ENCODE measurements at regions not wholly inside any gene's neighbourhood (a gene's known extent, or its start where the extent isn't known, plus 50 kb on each side); places are given as distances from the start of the nearest gene placed in this dataset.

DNA sequence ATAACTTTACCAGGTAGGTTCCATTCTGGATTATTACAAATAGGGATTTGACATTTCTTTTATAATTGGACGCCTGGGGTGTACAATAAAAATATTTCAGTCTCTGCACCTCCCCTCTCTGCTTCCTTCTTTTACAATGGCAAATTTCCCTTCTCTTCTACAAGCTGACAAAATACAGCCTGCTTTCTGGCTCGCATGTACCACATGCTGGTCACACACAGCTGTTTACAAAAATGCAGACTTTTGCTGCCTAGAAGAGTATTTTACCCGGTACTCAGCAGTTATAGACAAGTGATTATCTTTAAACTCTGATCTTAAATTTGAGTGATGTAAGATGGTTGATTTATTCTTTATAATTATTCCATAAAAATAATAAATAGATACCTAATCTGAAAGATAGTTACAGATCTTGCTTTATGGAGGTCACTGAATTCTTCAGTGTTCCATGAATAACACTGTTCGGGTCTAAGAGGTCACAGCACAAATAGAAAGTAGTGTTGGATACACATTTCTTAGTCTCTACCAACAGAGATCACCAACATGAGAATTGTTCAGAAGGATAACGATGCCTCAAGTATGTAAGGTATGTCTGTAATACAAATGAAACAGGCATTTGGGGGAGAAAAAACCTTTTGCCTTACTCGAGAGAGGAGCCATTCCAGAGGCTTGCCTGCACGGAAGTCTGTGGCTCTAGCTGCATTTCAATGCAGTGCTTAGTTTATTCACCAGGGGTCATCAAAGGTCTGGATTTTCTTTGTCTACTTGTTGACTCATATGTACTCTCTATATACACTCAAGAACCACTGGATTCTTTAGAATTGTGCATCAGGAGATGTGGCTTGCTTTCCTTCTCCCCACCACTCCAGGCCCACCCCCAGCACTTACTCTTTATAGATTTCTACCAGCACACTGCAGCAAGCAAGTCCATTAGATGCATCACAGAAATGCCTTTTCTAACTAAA, 206.6 kb upstream of the RFX3 start:
- DNase-seq, result no peak

DNA sequence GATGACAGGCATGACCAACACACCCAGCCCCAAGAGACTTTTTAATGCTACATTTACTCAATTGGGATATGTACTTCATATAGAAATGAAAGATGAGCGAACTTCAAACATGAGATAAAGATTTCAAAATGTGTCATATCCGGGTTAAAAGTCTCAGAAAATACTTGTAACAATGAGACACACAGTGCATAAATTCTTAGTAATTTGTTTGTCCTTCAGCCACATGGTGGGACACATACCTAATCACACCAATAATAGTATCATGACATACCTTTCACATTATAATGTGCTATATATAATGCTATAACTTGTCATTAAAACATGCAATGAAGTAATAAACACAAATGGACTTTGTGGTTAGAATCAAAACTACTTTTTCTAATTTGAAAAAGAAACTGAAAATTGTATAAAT, 204.7 kb upstream of the RFX3 start:
- DNase-seq, result no peak

GRCh38 chr9:3721096-3721495, 195.3 kb upstream of the RFX3 start:
- no peak for DNase-seq

DNA sequence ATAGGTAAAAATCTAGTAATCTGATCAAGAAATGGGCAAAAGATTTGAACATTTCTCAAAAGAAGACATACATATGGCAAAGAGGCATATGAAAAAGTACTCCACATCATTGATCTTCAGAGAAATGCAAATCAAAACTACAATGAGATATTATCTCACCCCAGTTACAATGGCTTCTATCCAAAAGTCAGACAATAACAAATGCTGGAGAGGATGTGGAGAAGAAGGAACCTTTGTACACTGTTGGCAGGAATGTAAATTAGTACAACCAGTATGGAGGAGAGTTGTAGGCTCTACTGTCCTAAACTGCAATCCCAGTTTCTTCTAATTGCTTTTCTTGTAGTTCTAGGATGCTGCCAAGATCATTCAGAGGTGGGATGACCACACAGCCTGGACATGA, 193.5 kb upstream of the RFX3 start:
- no peak for DNase-seq

DNA sequence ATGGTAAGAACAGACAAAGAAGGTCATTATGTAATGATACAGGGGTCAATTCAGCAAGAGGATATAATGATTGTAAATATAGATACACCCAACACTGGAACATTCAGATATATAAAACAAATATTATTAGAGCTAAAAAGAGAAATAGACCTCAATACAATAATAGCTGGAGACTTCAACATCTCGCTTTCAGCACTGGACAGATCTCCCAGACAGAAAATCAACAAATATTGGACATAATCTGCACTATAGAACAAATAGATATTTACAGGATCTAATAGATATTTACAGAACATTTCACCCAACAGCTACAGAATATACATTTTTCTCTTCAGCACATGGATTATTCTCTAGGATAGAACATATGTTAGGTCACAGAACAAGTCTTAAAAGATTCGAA, 190.6 kb upstream of the RFX3 start:
- DNase-seq, result no peak

DNA sequence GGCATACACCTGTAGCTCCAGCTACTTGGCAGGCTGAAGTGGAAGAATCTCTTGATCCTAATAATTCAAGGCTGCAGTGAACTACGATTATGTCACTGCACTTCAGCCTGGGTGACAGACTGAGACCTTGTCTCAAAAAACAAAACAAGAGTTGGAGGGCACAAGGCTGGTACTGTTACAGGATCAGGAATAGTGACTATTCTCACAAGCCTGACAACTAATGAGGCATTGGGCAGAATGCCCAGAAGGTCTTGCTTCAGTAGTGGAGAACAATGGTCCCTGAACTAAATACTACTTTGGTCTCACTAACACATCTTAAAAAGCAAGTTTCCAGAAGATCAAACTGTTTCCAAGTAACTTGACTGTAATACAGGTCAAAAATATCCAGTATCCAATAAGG, 182.9 kb upstream of the RFX3 start:
- DNase-seq, result no peak

DNA sequence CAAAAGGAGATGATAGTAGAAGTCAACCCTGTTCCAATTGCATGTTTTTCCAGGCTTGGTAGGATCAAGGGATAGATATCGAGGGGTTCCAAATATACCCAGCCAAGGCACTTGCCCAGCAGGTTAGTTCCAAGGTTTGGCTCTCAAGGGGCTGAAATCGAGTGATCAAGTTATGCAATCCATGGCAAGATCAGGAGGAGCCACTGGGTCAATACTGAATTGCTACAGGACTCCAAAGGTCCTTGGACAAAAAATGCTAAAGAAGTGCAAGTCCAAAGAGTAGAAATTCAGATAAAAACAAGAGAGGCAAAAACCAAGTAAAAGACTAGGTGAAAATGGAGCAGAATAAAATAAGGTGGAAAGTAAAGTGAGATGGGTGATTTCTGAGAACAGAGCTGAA, 179.1 kb upstream of the RFX3 start:
- no peak for DNase-seq

GRCh38 chr9:3700772-3701171, 175.0 kb upstream of the RFX3 start:
- DNase-seq, result no peak

- DNase-seq, result no peak
These were observed 174.1 kb upstream of the RFX3 start for GRCh38 chr9:3699883-3700282.

DNA sequence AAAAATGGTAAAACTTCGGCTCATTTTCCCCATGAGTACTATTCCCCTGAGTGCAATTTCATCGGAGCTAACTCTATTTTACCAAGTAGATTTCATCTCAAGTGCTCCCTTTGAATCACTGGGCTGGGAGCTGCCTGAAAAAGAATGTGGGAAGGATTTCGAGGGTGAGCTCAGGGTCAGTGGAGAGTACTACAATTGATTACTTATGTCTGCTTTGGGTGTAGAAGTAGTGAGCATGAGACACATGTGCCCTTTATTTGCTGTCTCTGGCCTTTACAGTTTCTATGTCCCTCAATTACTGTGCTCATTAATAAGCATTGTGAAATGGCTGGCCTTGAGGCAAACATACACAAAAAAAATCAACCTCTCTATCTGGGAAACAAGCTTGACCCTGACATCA, 172.7 kb upstream of the RFX3 start:
- no peak for DNase-seq

DNA sequence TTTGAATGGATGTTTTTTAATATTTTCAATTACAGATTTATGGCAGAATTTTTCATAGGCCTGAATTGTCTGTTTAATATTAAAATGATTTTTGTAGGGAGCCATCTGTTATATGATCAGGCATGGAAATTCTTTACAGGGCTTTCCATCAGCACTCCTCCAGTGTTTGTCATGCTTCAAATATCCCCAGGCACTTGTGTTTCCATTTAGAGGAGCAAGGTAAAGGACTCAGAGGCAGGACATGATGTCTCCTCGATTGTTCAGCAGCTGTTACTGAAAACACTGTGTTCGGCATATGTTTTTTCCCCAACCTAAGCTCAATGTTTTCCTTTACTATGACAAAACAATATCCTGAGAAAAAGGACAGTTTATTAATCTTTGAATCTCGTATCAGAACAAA, 172.3 kb upstream of the RFX3 start:
- no peak for DNase-seq

- no peak for DNase-seq
These were observed 170.6 kb upstream of the RFX3 start for GRCh38 chr9:3696368-3696767.

DNA sequence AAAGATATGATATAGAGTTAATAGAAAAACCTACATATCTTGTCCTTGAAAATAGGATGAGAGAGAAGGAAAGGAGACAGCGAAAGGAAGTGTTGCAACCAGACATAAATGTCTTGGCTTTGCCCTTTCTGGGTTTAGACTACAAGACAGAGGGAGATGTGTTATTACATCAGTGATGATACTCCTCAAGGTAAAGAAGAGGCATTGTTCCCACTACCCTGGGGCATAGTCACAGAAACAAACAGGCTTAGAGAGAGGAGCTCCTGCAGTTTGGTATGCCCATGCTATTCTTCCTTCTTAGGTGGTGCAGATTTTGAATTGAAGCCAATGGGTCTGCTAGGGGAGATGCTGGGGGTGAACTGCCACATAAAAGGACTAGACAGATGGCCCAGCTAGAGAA, 166.8 kb upstream of the RFX3 start:
- no peak for DNase-seq

- no peak for DNase-seq
These were observed 163.8 kb upstream of the RFX3 start for GRCh38 chr9:3689555-3689954.

DNA sequence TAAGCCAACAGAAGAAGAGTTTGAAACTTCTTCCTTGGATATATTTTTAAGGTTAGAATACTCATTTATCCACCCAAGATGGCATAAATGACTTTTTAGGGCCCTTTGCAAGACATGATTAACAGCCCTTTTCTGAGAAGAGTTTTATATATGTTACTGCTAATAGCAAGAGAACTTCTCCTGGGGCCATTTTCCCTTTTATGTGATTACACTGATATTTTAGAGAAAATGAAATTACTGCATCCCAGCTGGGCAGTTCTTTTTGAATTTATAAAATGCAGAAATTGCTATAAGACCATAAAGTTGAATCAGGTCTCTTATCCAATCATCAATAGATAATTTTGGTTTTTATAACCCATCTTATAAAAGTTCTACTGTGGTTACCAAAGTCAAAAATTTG, 161.3 kb upstream of the RFX3 start:
- no peak for DNase-seq

DNA sequence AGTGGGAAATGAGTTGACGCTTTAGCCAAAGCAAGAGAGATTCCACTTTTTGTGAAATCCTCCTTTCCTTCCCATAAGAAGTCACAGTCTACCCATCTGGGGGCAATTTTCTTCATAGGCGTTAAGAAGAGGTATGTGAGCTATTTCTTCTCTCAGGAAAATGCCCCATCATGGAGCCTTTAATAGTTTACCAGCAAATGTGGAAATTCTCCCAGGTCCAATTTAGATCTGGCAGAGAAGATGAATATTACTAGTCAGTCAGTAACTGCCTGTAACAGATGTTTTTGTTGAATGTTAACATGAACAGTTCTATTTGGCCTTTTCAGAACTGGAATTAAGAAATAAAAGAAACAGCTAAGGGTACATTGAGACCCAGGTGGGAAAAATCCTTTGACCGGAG, 156.4 kb upstream of the RFX3 start:
- no peak for DNase-seq

- DNase-seq, result no peak
These were observed 151.7 kb upstream of the RFX3 start for GRCh38 chr9:3677541-3677940.

GRCh38 chr9:3676766-3677165, 151.0 kb upstream of the RFX3 start:
- no peak for DNase-seq

- no peak for DNase-seq
These were observed 150.1 kb upstream of the RFX3 start for GRCh38 chr9:3675946-3676345.

DNA sequence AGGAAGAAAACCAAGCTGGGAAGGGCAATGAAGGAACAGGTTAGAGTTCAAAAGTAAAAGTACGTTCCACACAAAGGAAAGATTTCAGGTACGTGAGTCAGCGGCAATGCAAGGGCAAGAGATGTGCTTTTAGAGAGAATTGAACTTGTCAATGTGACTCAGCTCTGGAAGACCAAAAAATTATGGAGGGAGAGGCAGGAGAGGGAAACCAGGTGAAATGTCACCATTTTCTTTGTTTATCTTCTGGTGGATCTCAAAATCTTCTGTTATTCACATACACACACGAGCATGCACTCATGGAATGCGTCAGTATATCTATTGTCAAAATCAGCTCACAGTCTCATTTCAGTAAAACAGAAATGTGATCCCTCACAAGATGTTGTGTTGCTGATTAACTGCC, 148.8 kb upstream of the RFX3 start:
- DNase-seq, result no peak

DNA sequence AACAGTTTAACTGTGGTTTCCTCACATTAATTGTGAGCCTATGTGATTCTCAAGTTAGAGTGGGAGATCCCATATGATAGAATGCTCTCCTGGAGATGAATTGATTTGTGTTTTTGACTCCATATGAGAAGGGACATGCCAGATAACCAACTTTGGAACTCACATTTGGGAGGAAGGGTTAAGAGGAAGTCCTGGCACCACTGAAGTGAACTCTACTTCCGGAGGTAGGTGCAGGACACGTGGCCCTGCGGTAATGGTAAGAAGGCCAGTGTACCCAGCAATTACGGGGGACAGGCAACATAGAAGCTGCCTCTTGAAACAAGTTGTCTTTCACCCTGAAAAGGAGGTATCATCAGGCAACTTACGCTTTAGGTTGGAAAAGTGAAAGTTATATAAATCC, 146.6 kb upstream of the RFX3 start:
- no peak for DNase-seq

DNA sequence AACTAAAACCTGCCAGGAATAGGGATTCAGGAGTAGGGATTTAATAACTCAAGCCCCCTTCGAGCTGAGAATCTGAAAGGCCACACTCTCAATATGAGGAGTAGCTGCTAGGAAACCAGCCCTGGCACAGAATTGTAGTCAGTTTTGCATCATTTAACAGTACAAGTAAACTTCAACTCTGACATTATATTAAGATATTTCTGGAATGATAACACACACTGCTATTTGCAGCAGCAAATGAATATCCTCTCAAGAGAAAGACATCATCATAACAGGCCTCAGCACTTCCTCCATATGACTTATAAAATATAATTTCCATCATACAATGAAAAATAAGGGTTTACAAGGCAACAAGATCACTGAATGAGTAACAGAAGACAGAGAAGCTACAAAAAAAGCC, 138.2 kb upstream of the RFX3 start:
- no peak for DNase-seq

GRCh38 chr9:3662671-3663070, 136.9 kb upstream of the RFX3 start:
- no peak for DNase-seq

DNA sequence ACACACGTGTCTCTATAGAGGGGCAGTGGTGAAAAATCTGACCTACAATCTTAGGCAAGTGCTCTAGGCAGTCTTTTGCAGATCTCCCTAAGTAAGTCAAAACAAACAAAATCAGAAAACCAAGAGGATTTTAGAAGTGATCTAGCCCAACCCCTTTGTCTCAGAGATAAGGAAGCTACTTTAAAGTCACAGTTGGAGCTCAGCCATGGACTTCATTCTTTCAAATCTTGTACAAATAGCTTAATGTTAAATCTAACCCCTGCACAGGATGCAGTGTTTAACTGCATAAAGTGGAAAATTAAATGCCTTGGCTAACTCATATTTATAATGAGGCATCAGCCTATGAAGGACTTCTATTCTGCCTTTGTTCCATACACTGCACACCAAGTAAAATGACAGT, 135.1 kb upstream of the RFX3 start:
- no peak for DNase-seq

DNA sequence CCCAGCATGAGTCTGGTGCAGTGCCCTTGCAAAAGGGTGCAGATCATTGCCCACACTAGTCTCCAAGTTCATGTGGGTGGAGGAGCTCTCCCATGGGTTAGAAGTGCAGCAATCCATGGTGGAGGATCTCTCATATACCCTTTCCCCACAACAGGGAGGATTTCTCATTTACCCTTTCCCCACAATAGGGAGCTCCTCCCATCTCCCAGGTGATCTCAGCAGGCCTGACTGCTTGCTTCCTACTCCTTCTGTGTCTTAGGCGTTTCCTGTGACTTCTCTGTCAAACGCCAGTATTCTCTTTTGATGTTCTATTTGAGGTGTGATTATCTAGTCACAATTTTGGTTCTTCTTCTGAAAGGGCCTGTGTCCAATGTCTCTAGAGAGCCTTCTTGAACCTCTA, 133.8 kb upstream of the RFX3 start:
- DNase-seq, result no peak

All from stimulated activated CD4-positive, alpha-beta T cell treated with anti-CD3 and anti-CD28 coated beads, Interleukin-4, amount 100 ng/mL, for 4 hours (primary cell).